GM21390 (cell line): ENCODE measurements at regions not wholly inside any gene's neighbourhood (a gene's known extent, or its start where the extent isn't known, plus 50 kb on each side); places are given as distances from the start of the nearest gene placed in this dataset.

Source experiments
- ATAC-seq: cut with Tn5 transposase; IDR thresholded peaks from one replicate; pipeline ENCODE4 v1.9.1; 2021; ENCODE audit not compliant: unreplicated experiment

DNA sequence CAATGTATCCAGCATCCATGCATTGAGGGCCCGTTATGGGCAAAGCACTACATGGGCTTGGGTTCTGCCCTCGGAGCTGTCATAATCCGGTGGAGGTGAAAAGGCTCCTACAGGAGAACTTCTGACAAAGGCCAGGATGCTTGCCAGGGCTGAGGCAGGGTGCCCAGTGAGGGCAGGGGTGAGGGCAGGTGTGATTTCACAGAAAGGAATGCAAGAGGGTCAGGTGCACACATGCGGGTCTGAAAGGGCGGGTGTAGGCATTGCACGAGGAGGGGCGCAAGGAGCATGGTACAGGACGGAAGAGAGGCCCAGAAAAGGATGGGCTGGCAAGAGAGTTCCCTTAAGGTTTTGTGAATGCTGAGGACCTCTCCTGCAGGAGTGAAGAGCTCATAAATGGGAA lies 348.0 kb downstream of the BTBD3 start:
- no peak for ATAC-seq

DNA sequence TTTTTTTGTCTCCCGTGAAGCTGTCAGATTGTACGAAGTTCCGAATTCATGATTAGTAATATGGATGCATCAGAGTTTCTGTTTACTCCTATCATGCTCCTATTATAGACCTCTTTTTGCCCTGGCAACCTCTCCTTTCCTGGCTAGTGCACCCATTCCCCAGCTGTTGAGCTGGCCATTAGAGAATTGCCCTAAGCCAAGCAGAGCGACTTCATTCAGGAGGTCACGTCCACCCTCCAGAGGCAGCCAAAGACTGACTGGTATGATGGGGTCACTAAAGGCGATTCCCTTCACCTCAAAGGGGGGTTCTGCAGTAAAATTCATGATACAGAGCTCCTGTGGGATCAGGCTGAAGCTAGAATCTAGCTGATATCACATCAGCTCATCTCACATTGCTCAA lies 351.9 kb downstream of the BTBD3 start:
- no peak for ATAC-seq

DNA sequence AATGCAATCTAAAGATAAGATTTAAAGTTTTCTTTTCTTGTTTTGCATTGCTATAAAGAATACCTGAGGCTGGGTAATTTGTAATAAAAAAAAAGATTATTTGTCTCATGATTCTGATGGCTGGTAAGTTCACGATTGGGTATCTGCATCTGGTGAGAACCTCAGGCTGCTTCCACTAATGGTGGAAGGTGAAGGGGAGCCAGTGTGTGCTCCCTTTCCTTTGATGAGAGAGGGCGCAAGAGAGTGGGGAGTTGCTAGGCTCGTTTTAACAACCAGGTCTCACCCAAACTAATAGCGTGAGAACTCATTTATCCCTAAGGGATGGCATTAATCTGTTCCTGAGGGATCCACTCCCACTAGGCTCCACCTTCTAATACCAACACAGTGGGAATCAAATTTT lies 353.2 kb downstream of the BTBD3 start:
- no peak for ATAC-seq

DNA sequence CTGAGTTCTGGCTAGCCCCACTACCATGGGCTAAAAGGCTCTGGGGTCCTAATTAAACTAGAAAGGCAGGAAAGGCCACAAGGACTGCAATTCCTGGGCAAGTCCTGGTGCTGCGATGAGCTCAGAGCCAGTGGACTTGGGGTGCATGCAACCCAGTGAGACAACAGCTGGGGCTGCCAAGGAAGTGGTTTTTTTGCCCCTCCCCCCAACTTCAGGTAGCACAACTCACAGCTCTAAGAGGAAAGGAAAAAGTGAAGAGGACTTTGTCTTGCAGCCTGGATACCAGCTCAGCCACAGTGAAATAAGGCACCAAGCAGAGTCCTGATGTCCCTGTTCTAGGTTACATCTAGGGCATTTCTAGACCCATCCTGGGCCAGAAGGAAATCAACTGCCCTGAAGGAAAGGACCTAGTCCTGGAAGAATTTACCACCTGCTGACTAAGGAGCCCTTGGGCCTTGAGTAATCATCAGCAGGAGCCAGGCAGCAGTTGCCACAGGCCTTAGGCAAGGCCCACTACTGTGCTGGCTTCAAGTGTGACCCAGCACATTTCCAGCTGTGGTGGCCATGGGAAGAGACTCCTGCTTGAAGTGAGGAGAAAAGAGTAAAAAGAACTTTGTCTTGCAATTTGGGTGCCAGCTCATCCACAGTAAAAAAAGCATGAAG lies 358.4 kb downstream of the BTBD3 start:
- no peak for ATAC-seq

DNA sequence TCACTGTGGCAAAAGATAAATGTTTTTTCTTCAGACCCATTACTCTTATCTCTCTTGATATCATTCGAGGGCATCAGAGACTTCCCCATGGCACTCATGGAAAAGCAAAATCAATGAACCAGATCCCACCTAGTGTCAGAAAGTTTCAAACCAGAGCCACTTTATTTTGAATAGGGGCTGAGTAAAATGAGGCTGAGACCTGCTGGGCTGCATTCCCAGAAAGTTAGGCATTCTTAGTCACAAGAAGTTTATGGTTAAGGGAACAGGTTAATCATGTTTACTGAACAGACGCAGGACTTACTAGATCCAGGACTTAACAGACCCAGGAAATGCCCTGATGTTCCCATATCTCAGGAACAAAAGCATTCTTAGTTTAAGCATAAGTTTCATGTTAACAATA lies 369.9 kb downstream of the BTBD3 start:
- no peak for ATAC-seq

DNA sequence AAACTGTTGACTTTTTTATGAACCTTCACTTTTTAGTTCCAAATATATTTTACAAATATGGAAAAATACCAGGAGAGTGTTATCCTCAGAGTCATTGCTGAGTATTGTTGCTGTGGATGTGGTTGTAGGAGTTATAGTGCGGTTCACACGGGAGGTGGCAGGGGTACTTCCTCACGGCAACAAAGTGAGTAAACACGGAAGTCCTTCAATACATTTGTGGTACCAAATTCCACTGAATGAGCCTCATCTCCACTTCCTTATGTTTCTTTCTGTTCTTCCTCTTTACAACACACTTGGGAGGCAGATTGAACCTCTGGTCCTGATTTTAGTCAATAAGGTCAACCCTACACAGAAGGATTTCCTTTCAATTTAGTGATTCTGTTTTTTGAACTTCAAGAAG lies 371.8 kb downstream of the BTBD3 start:
- ATAC-seq = no peak

DNA sequence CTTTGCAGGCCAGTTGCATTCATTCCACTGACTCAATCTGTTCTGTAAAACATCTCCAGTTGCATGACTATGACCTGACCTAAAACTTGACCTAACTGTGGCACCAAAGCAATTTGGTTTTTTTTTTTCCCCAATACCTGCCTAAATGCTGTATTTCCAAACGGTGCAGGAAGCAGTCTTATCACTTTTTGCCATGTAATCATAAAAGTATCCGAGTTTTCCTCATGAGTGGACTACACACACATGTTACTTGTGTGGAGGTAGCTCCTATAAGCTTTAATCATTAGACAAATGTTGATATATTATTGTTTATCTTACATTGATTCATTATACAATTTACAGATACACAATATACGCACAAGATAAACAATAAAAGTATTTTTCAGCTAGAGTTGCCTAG lies 373.7 kb downstream of the BTBD3 start:
- ATAC-seq = no peak

DNA sequence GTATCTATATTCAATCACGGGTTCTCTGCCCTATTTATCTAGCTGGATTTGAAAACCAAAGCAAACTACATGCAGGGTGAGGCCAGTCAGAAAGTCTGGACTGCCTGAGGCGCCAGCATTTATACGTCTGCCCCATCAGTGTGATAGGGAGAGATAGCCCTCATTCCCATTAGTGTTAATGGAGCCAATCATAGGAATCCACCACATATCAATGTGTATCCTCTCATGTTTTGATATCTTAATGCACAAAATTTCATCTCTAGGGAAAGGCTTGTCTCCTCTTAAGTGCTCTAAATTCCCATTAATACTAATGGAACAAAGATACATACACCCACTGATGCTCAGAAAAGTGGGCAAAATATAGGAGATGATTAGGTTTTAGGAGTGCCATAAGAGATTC lies 376.2 kb downstream of the BTBD3 start:
- no peak for ATAC-seq

DNA sequence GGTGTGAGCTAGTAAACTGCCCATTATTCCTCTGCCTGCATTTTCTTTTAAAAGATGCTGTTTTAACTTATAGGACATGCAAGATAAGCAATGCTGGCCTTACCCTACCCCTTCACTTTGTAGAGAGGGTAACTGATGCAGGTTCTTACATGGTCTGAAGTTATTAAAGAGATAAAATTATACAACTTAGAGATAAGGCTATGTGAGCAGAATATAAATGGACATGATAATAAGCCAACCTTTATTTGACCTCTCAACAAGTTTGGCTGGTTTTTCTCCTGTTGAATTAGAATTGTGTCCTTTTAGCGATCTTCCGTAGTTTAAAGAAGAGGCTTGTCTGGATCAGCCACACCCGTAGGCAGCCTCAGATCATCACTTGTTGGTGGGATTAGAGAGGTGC lies 377.0 kb downstream of the BTBD3 start:
- ATAC-seq = no peak

DNA sequence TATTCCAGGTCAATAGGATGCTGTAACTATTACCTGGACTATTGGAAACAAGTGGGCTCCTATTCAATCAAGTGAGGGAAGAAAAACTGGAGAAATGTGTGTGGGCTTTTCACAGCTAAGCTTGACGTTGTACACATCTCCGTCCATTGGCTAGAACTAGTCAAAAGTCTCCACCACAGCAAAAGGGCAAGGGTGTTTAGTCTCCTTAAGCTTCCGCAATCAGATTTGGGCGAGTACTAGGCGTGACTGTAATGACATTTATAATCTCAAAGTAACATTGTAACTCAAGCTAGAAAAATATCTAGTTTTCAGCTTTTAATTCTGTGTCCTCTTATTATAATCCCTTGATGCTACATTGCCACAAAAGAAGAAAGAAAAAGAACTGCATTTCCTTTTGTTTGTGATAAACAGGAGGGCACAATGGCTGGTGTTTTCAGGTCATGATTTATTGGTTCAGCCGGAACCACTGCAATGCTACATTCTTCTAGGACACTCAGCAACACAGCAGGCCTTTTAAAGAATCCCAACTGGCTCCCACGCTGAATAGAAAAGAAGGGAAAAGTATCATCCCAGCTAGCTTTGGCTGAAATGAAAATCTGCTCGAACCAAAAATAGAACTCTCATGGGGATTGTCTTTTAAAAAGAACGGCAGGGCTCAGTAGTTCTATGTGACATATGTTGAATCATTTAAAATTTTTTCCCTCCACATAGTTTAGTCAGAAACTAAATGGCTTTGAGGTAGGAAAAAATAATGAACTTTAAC lies 387.7 kb downstream of the BTBD3 start:
- ATAC-seq = no peak

DNA sequence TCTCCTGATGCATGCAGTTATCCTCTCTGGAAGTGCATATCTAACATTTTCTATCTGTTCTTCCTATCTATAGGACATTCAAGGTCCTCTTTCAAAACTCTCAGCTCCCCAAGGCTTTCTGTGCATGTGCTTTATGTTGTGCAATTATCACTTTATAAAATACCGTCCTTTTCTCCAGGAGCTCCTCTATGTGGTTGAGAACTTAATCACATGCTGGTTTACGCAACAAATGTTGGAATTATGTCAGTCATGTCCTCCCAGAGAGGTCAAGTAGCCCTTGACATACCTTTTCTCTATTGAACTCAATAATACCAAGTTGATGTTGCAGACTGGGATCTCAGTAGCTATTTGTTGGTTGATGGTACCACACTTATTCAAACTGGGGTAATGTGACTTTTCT lies 388.4 kb downstream of the BTBD3 start:
- ATAC-seq = no peak

DNA sequence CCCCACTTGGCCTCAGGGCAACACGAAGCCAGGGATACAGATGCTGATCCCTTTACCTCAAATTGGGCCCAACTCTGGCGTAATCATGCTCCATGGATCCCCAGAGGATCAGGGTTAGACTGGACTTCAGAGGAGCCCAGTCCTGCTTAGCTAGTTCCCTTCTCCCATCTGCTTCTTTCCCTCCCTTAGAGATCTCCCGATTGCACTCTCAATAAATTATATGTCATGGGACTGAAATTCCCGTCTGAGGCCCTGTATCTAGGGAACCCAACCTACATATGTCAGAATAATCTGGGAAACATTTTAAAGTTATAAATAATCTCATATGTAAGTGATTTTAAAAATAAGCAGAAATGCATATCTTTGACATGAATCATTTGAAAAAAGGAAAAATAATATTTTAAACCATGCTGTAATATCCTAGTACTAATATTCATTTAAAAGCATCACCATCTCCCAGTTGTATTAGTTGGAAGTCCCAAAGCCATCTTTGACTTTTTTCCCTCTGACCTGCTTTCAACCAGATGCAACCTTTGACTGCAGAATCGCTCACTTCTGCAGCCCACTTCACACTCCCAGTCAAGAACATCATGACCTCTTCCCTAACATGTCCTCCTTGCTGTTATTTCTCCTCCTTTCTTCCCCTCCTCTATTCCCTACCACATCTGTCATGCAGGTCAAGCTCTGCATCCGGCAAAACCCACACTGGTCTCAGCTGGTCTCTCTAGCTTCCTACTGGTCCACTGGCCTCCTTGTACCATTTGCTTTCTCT lies 393.6 kb downstream of the BTBD3 start:
- ATAC-seq = no peak

DNA sequence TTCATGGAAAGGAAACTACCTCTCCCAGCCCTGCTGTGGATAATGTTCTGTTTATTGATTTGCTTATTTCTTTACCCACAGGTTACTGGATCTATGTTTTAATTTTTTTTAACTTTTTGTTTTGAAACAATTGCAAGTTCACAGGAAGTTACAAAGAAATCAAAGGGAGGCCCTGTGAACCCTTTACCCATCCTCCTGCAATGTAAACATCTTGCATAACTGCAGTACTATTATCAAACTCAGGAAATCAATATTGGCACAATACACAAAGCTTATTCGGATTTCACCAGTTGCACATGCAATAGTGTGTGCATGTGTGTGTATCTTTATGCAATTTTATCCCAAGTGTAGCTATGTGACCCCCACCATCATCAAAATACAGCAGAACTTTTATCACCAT lies 398.0 kb downstream of the BTBD3 start:
- no peak for ATAC-seq

DNA sequence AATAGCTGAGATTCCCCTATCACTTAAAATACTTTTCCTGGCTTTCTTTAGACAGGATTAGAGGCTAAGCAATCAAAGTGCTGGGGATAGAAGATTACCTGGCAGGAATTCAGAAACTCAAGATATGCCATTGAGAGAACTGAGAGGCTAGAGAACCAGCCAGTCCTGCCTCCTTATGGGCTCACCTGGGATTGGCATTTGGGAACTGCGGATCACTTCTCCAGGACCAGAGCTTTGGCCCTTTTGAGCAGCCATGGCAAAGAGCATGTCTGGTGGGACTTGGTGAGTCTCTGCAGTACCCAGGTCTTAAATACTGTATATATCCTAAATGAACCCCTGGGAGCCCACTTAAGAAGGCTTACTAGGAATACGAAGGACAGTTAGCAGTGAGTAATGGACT lies 399.1 kb downstream of the BTBD3 start:
- no peak for ATAC-seq

DNA sequence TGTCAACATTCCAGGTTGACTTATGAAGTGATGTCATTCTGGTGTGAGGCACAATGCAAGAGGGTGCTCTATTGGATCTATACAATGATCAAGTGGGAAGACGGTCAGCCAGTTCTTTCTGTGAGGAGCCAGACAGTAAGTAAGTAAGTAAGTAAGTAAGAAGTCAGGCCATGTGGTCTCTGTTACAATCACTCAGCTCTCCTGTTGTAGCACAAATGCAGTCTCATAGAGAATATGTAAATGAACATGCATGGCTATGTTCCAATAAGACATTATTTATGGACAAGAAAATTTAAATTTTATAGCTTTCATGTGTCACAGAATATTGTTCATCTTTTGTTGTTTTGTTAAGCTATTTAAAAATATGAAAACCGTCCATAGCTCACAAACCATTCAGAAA lies 399.7 kb downstream of the BTBD3 start:
- ATAC-seq = no peak

DNA sequence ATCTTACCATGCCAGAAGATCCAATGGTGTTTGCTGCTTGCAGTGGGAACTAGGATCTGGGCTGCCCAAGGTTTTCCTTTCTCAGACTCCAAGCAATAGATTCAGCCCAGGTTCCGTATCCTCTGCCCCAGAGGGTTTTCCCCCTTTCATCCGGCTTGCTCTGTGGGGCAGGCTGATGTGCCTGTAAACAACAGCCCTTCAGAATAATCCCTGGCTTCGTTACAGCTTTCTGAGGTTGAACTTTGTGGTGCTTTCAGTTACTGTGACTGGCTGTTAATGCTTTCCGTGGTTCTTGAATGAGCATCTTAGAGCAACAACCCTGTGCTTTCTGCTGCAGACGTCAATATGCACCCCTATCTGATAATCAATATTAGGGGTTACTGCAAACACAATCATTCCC lies 400.4 kb downstream of the BTBD3 start:
- ATAC-seq = no peak

DNA sequence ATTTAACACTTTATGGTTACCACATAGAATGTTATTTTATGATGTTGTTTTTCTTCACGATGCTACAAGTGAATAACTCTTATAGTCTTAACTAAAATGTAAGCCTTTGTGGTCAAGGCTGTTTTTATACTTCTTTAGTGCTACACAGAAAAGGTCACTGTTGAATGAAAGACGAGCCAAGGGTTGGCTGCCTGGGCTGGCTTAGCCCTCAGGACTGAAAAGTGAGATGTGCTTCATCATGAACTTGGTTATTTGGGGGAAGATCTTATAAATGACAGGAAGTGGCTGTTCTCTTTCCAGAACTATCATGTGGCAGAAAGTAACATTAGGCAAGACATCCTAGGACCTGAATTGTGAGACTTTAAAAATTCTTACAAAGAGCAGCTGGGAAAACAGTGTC lies 404.0 kb downstream of the BTBD3 start:
- no peak for ATAC-seq

DNA sequence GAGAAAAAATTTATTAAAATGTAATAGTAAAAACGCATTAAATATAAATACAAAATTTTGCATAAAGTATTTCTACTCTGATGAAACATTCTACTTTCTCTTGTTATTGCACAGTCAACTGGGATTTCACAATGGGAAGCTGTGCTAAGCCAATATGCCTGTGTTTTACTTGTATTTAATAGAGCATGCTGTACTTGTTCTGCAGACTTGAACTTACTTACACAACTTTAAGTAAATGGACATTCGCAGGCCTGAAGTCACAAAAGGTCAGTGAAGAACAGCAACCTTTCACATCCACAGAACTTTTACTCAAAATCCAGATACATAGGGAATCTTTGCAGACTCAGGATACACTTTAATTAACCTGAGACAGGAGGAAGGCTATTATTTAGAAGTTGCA lies 409.5 kb downstream of the BTBD3 start:
- ATAC-seq = no peak

DNA sequence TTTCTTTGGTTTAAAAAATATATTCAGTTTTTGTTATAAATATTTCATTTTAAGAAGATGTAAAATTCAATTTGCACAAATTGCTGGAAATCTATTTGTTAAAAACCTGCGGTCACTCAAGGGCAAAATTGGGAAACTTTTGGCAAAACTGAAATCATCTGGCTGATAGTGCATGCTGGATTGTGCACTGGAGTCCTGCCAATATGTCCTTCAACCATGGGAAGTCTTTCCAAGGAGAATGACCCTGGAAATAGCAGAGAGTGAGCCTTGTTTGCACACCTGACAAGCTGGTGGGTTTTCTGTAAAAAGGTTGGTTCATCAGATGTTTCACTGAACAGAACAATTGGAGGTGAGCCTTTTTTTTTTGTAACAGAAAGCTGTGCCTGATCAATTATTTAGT lies 413.5 kb downstream of the BTBD3 start:
- ATAC-seq = no peak

DNA sequence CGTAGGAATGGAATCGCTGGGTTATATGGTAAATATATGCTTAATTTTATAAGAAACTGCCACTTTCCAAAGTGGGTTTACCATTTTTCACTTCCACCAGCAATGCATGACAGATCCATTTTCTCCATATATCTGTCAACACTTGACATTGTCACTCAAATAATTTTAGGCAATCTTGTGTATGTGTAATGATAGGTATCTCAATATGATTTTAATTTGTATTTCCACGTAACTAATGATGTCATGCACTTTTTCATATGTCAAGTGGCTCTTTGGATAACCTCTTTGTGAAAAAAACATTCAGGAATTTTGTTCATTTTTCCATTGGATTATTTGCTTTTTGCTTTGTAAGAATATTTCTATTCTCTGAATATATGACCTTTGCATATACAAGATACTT lies 419.9 kb downstream of the BTBD3 start:
- ATAC-seq = no peak

DNA sequence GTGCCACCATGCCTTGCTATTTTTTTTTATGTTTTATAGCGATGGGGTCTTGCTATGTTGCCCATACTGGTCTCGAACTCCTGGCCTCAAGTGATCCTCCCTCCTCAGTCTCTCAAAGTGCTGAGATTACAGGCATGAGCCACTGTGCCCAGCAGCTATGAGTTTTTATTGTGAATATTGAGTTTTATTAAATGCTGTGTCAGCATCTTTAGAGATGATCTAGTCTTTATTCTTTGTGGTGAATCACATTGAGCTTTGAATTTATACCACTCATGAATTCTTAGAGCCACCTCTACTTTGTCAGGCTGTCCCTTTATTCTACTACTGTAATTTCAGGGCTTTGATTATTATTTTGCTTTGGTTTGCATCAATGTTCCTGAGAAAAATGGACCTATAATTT lies 428.3 kb downstream of the BTBD3 start:
- no peak for ATAC-seq

DNA sequence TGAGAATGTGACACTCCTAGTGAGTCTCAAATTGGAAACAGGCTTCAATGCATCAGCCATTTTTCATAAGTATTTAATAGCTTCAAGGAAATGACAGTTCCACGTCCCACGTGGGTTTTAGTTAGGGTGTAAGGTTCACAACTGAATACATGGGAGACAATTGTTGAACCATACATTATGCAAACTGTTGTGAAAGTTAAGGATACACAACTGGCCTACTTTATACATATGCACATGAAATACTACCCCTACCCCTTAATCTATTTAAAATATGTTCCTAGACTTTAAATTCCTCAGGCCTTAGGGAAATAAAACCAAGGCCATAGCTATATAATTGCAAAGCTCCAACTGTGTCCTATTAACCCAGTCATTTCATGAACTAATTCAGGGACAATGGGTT lies 436.1 kb downstream of the BTBD3 start:
- no peak for ATAC-seq
